NCI-H69 (cell line): ENCODE measurements at regions not wholly inside any gene's neighbourhood (a gene's known extent, or its start where the extent isn't known, plus 50 kb on each side); places are given as distances from the start of the nearest gene placed in this dataset.
"Not testable (repeated sequence)": the region's sequence is repeated elsewhere in the genome, so short reads cannot be mapped to it uniquely, and the experiment has no call there.

Experiments
- DNase-seq: peaks from one replicate; lab custom pipeline; 2025; lab: John Stamatoyannopoulos, UW

- DNase-seq, result no peak
Measured at GRCh38 chr3:82020282-82020681, 258.8 kb upstream of the GBE1 start.

- no peak for DNase-seq
Measured at GRCh38 chr3:82015241-82015640, 253.8 kb upstream of the GBE1 start.

GRCh38 chr3:82012775-82013174 lies 251.3 kb upstream of the GBE1 start:
- DNase-seq, result no peak

- no peak for DNase-seq
Measured at GRCh38 chr3:82011336-82011735, 249.9 kb upstream of the GBE1 start.

GRCh38 chr3:82005266-82005665 lies 243.8 kb upstream of the GBE1 start:
- no peak for DNase-seq

- no peak for DNase-seq
Measured at GRCh38 chr3:82004266-82004665, 242.8 kb upstream of the GBE1 start.

GRCh38 chr3:82002986-82003642 lies 241.7 kb upstream of the GBE1 start:
- DNase-seq, result peak; percentile 49

GRCh38 chr3:82002491-82002890 lies 241.0 kb upstream of the GBE1 start:
- DNase-seq, result peak; percentile 90

- DNase-seq, result peak; percentile 70
Measured at GRCh38 chr3:82001276-82001923, 240.0 kb upstream of the GBE1 start.

GRCh38 chr3:82000773-82001172 lies 239.3 kb upstream of the GBE1 start:
- peak; percentile 82 for DNase-seq

GRCh38 chr3:82000350-82000749 lies 238.9 kb upstream of the GBE1 start:
- DNase-seq, result no peak

GRCh38 chr3:81998907-81999306 lies 237.5 kb upstream of the GBE1 start:
- DNase-seq, result no peak

- DNase-seq, result peak; percentile 30
Measured at GRCh38 chr3:81998139-81998755, 236.8 kb upstream of the GBE1 start.

GRCh38 chr3:81997390-81997789 lies 235.9 kb upstream of the GBE1 start:
- no peak for DNase-seq

- peak; percentile 85 for DNase-seq
Measured at GRCh38 chr3:81995329-81995728, 233.9 kb upstream of the GBE1 start.

- DNase-seq, result no peak
Measured at GRCh38 chr3:81989758-81990157, 228.3 kb upstream of the GBE1 start.

- no peak for DNase-seq
Measured at GRCh38 chr3:81989274-81989673, 227.8 kb upstream of the GBE1 start.

- not testable (repeated sequence) for DNase-seq
Measured at GRCh38 chr3:81987412-81987811, 226.0 kb upstream of the GBE1 start.

GRCh38 chr3:81985996-81986723 lies 224.7 kb upstream of the GBE1 start:
- peak; percentile 2 for DNase-seq

- DNase-seq, result no peak
Measured at GRCh38 chr3:81983382-81983781, 221.9 kb upstream of the GBE1 start.

- DNase-seq, result peak; percentile 36
Measured at GRCh38 chr3:81980596-81981494, 219.4 kb upstream of the GBE1 start.

GRCh38 chr3:81974751-81975150 lies 213.3 kb upstream of the GBE1 start:
- no peak for DNase-seq
